A673 (cell line): ENCODE measurements at regions not wholly inside any gene's neighbourhood (a gene's known extent, or its start where the extent isn't known, plus 50 kb on each side); places are given as distances from the start of the nearest gene placed in this dataset.

Experiments
- BruUV-seq: library from RNA; stranded (reverse); fragments of 400-500 nt; replicated peaks from 2 replicates; lab custom pipeline; 2021; lab: Mats Ljungman, UMichigan
- CTCF ChIA-PET: fragments of 300-600 bp; sonication (Branson Sonifier 250); formaldehyde crosslinking; loops from one replicate; lab custom pipeline; 2022; ENCODE audit warnings: antibody characterized with exemption; lab: Charles Lee
- POLR2A ChIA-PET: fragments of 300-600 bp; sonication (Branson Sonifier 250); formaldehyde crosslinking; loops from one replicate; lab custom pipeline; 2022; ENCODE audit warnings: antibody characterized with exemption; ENCODE audit not compliant: low non-redundant PET; lab: Charles Lee
- DNase-seq: peaks from one replicate; pipeline ENCODE4 v3.0.0-alpha.2; 2015; ENCODE audit warnings: low spot score
- H3K27ac ChIP-seq: fragments of 200-600 bp; sonication (generic); 2 replicates; pipeline ENCODE4 v1.5.1; 2016; ENCODE audit warnings: mixed run types, low read depth, mild to moderate bottlenecking, mixed read lengths, antibody characterized with exemption, low read length; ENCODE audit not compliant: poor library complexity, severe bottlenecking
- H3K27me3 ChIP-seq: fragments of 200-600 bp; sonication (generic); replicated peaks from 2 replicates; pipeline ENCODE4 v1.6.1; 2017; ENCODE audit warnings: mixed run types, low read depth, mild to moderate bottlenecking, mixed read lengths, antibody characterized with exemption, low read length; ENCODE audit not compliant: insufficient read depth, poor library complexity
- H3K36me3 ChIP-seq: fragments of 200-600 bp; sonication (generic); 2 replicates; pipeline ENCODE4 v1.6.1; 2016; ENCODE audit warnings: mixed run types, mild to moderate bottlenecking, mixed read lengths, antibody characterized with exemption, low read length; ENCODE audit not compliant: insufficient read depth, poor library complexity, severe bottlenecking
- H3K4me1 ChIP-seq: fragments of 200-600 bp; sonication (generic); 2 replicates; pipeline ENCODE4 v1.6.1; 2017; ENCODE audit warnings: mixed run types, mild to moderate bottlenecking, mixed read lengths, antibody characterized with exemption, low read length; ENCODE audit not compliant: insufficient read depth, poor library complexity, severe bottlenecking
- H3K4me3 ChIP-seq: fragments of 200-600 bp; sonication (generic); 2 replicates; pipeline ENCODE4 v1.5.1; 2016; ENCODE audit warnings: low read depth, mixed run types, mild to moderate bottlenecking, mixed read lengths, low read length; ENCODE audit not compliant: poor library complexity, severe bottlenecking
- H3K9me3 ChIP-seq: fragments of 200-600 bp; sonication (generic); 2 replicates; pipeline ENCODE4 v1.6.1; 2016; ENCODE audit warnings: mixed run types, low read depth, mild to moderate bottlenecking, mixed read lengths, antibody characterized with exemption, low read length; ENCODE audit not compliant: poor library complexity, severe bottlenecking
- CTCF ChIP-seq: fragments of 300-800, 200-600 bp; sonication (generic); conservative IDR thresholded peaks from 2 replicates; pipeline ENCODE4 v1.5.1; 2017; ENCODE audit warnings: low read depth, mild to moderate bottlenecking, antibody characterized with exemption, low read length, moderate library complexity, mixed read lengths
- EZH2 ChIP-seq: fragments of 200-600 bp; sonication (generic); IDR thresholded peaks from 2 replicates; pipeline ENCODE4 v1.6.1; 2017; ENCODE audit warnings: borderline replicate concordance, low read depth, mild to moderate bottlenecking, mixed read lengths, antibody characterized with exemption, low read length; ENCODE audit not compliant: poor library complexity, severe bottlenecking
- intact Hi-C: fragments of 100-400 bp; cut with micrococcal nuclease; formaldehyde crosslinking; loops from one replicate; pipeline ENCODE4 v1.10.0; 2022; ENCODE audit not compliant: unreplicated experiment

- no peak for DNase-seq
- no peak for TF ChIP-seq CTCF
- no peak for TF ChIP-seq EZH2
- ChIA-PET CTCF (no interaction called here), POLR2A (no interaction called here)
- intact Hi-C loops, result no loop called here
- no TSS peak for BruUV-seq
- H3K27ac ChIP-seq, result no peak overlapping the region
- H3K4me3 ChIP-seq, result no peak overlapping the region
- H3K36me3 ChIP-seq, result no peaks in the 10 kb centered on the region
- H3K4me1 ChIP-seq, result no peaks in the 10 kb centered on the region
- H3K27me3 ChIP-seq, result no peaks in the 10 kb centered on the region
- peaks cover 10% of the 10 kb centered on the region for H3K9me3 ChIP-seq
Observed at GRCh38 chr9:106350777-106351176, 512.2 kb upstream of the ZNF462 start.

GRCh38 chr9:106356924-106357323 is 506.0 kb upstream of the ZNF462 start:
- DNase-seq, result no peak
- H3K4me3 ChIP-seq, result no peak overlapping the region
- H3K9me3 ChIP-seq, result peaks cover 12% of the 10 kb centered on the region
- intact Hi-C loops, result no loop called here
- BruUV-seq, result no TSS peak
- TF ChIP-seq CTCF (no peak), EZH2 (no peak)
- CTCF ChIA-PET, result no interaction called here
- H3K36me3 ChIP-seq, result no peaks in the 10 kb centered on the region
- POLR2A ChIA-PET, result no interaction called here
- no peaks in the 10 kb centered on the region for H3K27me3 ChIP-seq
- H3K27ac ChIP-seq, result no peak overlapping the region
- no peaks in the 10 kb centered on the region for H3K4me1 ChIP-seq

GRCh38 chr9:106358331-106358730 is 504.6 kb upstream of the ZNF462 start:
- no peaks in the 10 kb centered on the region for H3K27me3 ChIP-seq
- no peaks in the 10 kb centered on the region for H3K4me1 ChIP-seq
- TF ChIP-seq EZH2, result no peak
- ChIA-PET POLR2A (no interaction called here), CTCF (no interaction called here)
- DNase-seq, result no peak
- H3K27ac ChIP-seq, result no peak overlapping the region
- no TSS peak for BruUV-seq
- intact Hi-C loops, result no loop called here
- H3K36me3 ChIP-seq, result no peaks in the 10 kb centered on the region
- H3K4me3 ChIP-seq, result no peak overlapping the region
- H3K9me3 ChIP-seq, result peaks cover 12% of the 10 kb centered on the region

- DNase-seq, result no peak
- intact Hi-C loops, result no loop called here
- H3K27me3 ChIP-seq, result no peaks in the 10 kb centered on the region
- TF ChIP-seq EZH2 (no peak), CTCF (no peak)
- H3K9me3 ChIP-seq, result peaks cover 9% of the 10 kb centered on the region
- no TSS peak for BruUV-seq
- H3K4me3 ChIP-seq, result no peak overlapping the region
- no peaks in the 10 kb centered on the region for H3K4me1 ChIP-seq
- POLR2A ChIA-PET, result no interaction called here
- H3K27ac ChIP-seq, result no peak overlapping the region
- no peaks in the 10 kb centered on the region for H3K36me3 ChIP-seq
- CTCF ChIA-PET, result no interaction called here
Observed at GRCh38 chr9:106376689-106377088, 486.3 kb upstream of the ZNF462 start.
